ENCODE measurements at regions not wholly inside any gene's neighbourhood (a gene's known extent, or its start where the extent isn't known, plus 50 kb on each side); places are given as distances from the start of the nearest gene placed in this dataset.

DNA sequence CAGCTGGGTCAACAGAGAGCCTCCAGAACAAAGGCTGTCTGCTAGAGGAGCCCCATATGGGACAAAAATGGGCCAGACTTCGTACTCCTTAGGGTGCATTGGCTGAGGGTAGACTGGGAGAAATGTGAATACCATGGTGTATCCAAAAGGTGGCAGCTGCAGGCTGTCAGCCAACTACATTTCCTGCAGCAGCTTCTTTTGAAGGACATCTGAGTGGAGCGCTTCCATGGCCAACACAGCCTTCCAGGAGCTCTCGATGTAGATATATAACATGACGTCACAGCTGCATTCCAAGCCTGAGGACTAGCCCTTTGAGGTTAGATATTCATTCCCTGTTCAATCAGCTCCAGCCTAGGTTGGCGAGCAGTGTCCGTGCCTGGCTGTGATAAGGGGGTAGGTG, 107.7 kb downstream of the MAB21L3 start:
- DNase-seq (ENCODE audit: low spot score in 2 of 2) (no peak), ATAC-seq (ENCODE audit: low read depth) (no peak)
- Mint-ChIP-seq H3K4me3 (no peak overlapping the region), H3K4me1 (no peaks in the 10 kb centered on the region), H3K27ac (no peak overlapping the region), H3K9me3 (no peaks in the 10 kb centered on the region), H3K36me3 (no peaks in the 10 kb centered on the region), H3K27me3 (peaks cover 2% of the 10 kb centered on the region)

DNA sequence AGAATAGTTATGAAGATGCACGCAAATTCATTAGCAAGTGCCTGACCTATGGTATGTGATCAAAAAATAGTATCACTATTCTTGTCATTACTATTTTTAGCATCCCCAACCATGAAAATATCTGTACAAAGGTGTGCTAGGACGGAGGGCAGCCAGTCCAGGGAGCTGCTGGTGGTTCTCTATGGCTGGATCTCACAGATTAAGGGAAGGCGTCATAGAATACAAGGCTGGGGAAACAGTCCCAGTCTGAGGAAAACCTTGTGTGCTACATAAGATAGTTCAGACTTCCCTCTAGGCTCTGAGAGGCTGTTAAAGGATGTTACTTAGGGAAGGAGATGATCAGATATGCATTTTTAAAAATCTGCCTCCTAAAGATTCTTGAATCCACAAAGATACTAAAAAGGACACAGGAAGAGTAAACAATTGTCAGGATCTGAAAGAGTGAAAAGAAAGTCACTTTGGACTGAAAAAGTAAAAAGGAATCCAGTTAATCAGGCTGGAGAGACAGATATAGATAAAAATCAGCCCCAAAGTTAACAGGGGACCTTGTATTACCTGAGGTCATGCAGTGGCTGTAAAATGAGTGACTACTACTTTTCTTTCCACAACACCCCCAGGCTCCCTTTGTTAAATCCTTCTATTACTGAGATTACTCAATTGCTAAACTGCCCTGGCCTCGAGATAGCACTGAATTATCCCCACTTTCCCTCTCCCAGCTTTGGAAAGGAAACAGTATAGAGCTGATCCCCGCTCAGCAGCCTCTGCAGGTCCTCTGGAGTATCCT, 108.6 kb downstream of the MAB21L3 start:
- Mint-ChIP-seq H3K36me3 (no peaks in the 10 kb centered on the region), H3K27ac (no peak overlapping the region), H3K4me1 (no peaks in the 10 kb centered on the region), H3K27me3 (peaks cover 3% of the 10 kb centered on the region), H3K4me3 (no peak overlapping the region), H3K9me3 (no peaks in the 10 kb centered on the region)
- ATAC-seq (ENCODE audit: low read depth) (no peak), DNase-seq (ENCODE audit: low spot score in 2 of 2) (no peak)

DNA sequence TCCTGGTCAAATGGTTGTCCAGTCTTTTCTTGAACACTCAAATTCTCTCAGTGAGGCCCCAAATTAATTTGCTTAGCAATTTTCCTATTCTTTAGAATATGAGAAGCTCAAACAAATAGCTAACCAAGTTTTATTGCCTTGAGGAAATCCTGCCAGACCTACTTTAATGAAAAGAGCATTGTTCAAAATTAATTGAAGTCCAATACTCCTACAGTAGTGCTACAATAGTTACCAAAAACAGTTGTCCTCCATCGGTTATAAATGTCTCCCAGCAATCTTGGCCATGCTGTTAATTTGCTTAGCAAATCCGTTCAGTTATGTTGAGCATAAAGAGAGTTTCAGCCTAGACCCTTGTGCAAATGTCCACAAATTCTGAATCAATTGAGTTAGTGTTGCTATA, 112.9 kb downstream of the MAB21L3 start:
- no peak overlapping the region for H3K4me3 Mint-ChIP-seq
- H3K9me3 Mint-ChIP-seq = no peaks in the 10 kb centered on the region
- no peaks in the 10 kb centered on the region for H3K36me3 Mint-ChIP-seq
- no peak for DNase-seq (ENCODE audit: low spot score in 2 of 2)
- H3K27ac Mint-ChIP-seq = no peak overlapping the region
- no peak for ATAC-seq (ENCODE audit: low read depth)
- peaks cover 2% of the 10 kb centered on the region for H3K4me1 Mint-ChIP-seq
- H3K27me3 Mint-ChIP-seq = peaks cover 6% of the 10 kb centered on the region

DNA sequence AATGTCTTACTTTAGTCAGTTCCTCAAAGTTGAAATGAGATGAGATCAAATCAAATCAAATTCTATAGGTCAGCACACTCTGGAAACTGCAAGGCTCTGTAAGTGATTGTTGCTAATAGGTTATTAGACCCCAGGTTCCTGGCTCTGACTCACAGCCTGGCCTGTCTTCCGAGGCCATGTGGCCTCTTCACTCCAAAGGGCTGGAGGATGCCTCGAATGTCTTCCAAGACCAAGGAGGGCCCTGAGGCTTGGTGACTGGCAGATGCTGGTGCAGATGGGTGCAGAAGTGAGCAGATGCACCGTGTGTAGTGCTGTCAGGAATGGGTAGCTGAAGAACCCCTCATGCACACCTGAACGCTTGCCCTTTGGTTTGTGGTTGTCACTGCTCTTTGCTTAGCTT, 113.4 kb downstream of the MAB21L3 start:
- Mint-ChIP-seq H3K27ac (no peak overlapping the region), H3K4me1 (peaks cover 2% of the 10 kb centered on the region), H3K4me3 (no peak overlapping the region), H3K9me3 (no peaks in the 10 kb centered on the region), H3K36me3 (no peaks in the 10 kb centered on the region), H3K27me3 (peaks cover 6% of the 10 kb centered on the region)
- no peak for ATAC-seq (ENCODE audit: low read depth)
- no peak for DNase-seq (ENCODE audit: low spot score in 2 of 2)

DNA sequence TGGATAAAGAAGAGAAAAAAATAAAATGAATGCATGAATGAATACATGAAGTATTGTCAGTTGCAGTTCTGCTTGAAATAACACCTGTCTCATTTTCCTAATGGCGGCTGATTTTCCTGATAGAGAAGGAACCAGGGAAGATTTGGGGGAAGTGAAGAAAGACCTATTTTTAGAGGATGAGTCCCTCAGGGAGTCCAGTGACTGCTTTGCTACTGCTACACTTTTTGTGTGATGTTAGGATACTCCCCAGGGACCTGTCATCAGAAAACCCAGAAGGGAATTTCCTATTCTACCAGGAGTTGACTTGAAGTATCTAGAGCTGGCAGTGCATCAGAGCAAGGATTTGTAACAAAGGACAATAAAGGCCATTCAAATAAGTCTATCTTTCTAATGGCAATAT, 114.8 kb downstream of the MAB21L3 start:
- no peaks in the 10 kb centered on the region for H3K9me3 Mint-ChIP-seq
- ATAC-seq (ENCODE audit: low read depth) (peak; percentile 52), DNase-seq (ENCODE audit: low spot score in 2 of 2) (no peak)
- H3K27ac Mint-ChIP-seq = no peak overlapping the region
- H3K36me3 Mint-ChIP-seq = no peaks in the 10 kb centered on the region
- peaks cover 2% of the 10 kb centered on the region for H3K4me1 Mint-ChIP-seq
- no peak overlapping the region for H3K4me3 Mint-ChIP-seq
- peaks cover 6% of the 10 kb centered on the region for H3K27me3 Mint-ChIP-seq

DNA sequence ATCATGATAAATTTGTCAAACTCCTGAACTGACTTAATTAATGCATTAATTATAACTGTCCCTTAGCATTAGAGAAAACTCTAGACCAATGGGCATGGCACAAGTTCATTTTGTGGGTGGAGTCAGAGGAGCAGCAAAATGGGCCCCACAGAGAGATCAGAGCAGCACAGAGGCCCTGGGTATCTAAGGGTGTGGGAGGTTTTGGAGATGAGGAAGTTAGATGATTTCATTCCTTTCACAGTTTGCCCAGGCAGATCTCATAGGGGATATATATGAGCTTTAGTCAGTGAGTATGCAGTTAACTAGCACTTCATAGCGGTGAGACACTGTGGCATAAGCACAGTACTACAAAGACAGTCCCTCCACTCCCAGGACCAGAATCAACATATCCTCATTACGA, 117.3 kb downstream of the MAB21L3 start:
- ATAC-seq (ENCODE audit: low read depth) = no peak

DNA sequence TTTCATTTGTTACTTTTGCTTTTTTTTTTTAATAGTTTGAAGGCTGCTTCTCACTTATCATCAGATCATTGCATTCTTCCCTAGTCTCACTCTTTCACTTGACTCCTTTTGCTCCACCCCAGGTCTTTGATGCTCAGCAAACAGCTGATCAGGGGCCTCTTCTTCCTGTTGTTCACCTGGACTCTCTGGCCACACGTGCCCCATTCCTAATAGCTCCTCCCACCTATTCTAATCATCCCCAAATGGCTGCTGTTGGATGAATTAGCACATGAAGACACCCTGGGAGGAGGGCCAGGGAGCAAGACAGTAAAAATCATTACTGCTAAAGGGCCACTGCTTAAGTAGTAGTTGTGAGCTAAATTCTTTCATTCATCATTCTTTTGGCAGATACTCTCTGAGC, 119.5 kb downstream of the MAB21L3 start:
- DNase-seq (ENCODE audit: low spot score in 2 of 2) (no peak), ATAC-seq (ENCODE audit: low read depth) (no peak)
- no peak overlapping the region for H3K27ac Mint-ChIP-seq
- peaks cover 10% of the 10 kb centered on the region for H3K4me1 Mint-ChIP-seq
- H3K27me3 Mint-ChIP-seq = peaks cover 5% of the 10 kb centered on the region
- H3K36me3 Mint-ChIP-seq = no peaks in the 10 kb centered on the region
- H3K4me3 Mint-ChIP-seq = no peak overlapping the region
- no peaks in the 10 kb centered on the region for H3K9me3 Mint-ChIP-seq

More for the DNA sequence above, 117.3 kb downstream of the MAB21L3 start:
- Mint-ChIP-seq H3K4me1 (peaks cover 10% of the 10 kb centered on the region), H3K36me3 (no peaks in the 10 kb centered on the region), H3K9me3 (no peaks in the 10 kb centered on the region), H3K4me3 (no peak overlapping the region), H3K27ac (no peak overlapping the region), H3K27me3 (peaks cover 6% of the 10 kb centered on the region)
- no peak for DNase-seq (ENCODE audit: low spot score in 2 of 2)

DNA sequence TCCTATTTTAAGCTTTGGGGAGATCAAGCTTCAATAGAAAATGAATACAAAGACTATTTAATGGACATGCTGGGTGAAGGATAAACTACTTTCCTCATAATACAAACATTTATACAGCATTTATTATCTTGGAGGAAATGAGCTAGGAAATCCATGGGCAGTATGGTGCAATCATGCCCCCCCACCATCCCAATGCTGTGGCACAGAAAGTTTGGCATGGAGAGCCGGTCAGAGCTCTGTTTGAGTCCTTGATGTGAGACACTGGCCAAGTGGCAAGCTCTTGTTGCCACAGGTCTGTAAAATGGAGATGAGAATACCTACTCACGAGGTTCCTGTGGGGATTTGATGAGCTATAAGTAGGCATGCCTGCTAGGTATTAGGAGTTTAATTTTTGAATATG, 120.6 kb downstream of the MAB21L3 start:
- Mint-ChIP-seq H3K27me3 (peaks cover 5% of the 10 kb centered on the region), H3K4me1 (peaks cover 8% of the 10 kb centered on the region), H3K36me3 (no peaks in the 10 kb centered on the region), H3K27ac (no peak overlapping the region), H3K4me3 (no peak overlapping the region), H3K9me3 (no peaks in the 10 kb centered on the region)
- no peak for DNase-seq (ENCODE audit: low spot score in 2 of 2)
- ATAC-seq (ENCODE audit: low read depth) = no peak

DNA sequence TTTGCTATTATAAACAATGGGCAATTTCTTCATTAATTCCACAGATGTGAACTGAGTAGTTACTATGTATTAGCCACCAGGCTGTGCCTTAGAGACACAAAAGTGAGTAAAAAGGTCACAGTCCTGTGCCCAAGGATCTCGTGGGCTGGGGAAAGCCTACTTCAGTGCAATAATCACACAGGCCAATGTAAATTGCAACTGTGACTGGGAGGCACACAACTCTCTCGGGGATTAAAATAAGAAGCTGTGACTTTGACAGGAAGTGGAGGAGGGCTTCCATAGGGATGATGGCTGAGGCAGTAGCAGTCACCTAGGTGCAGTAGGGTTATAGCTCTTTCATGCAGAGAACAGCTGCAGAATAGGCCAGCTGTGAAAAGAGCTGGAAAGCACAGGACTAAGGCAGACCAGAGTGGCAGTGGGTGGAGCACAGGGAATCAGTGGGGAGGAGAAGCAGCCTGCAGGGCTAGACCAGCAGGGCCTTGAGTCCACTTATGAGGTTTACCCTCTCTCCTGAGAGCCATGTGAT, 121.9 kb downstream of the MAB21L3 start:
- no peaks in the 10 kb centered on the region for H3K9me3 Mint-ChIP-seq
- H3K4me1 Mint-ChIP-seq = peaks cover 8% of the 10 kb centered on the region
- peaks cover 4% of the 10 kb centered on the region for H3K27me3 Mint-ChIP-seq
- no peaks in the 10 kb centered on the region for H3K36me3 Mint-ChIP-seq
- H3K4me3 Mint-ChIP-seq = no peak overlapping the region
- ATAC-seq (ENCODE audit: low read depth) (peak; percentile 75), DNase-seq (ENCODE audit: low spot score in 2 of 2) (no peak)
- H3K27ac Mint-ChIP-seq = peak overlapping the region; percentile 64

DNA sequence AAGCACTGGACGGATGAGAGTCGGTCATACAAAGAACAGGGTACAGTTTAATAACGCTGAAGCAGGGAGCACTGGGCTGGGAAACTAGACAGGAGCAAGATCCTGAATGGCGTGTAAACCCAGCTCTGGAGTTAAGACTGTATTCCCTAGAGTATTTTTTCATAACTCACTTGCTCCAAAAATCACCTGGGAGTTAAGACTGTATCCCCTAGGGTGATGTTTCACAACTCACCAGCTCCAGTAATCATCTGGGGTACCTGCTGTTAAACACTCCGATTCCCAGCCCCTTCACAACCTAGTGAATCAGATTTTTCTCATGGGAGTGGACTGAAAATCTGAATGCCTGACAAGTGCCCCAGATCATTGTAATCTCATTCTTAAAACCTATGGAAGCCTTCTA, 123.2 kb downstream of the MAB21L3 start:
- H3K27ac Mint-ChIP-seq = no peak overlapping the region
- H3K9me3 Mint-ChIP-seq = no peaks in the 10 kb centered on the region
- H3K4me1 Mint-ChIP-seq = peaks cover 8% of the 10 kb centered on the region
- ATAC-seq (ENCODE audit: low read depth) = no peak
- H3K27me3 Mint-ChIP-seq = peaks cover 3% of the 10 kb centered on the region
- no peak for DNase-seq (ENCODE audit: low spot score in 2 of 2)
- no peak overlapping the region for H3K4me3 Mint-ChIP-seq
- H3K36me3 Mint-ChIP-seq = no peaks in the 10 kb centered on the region

DNA sequence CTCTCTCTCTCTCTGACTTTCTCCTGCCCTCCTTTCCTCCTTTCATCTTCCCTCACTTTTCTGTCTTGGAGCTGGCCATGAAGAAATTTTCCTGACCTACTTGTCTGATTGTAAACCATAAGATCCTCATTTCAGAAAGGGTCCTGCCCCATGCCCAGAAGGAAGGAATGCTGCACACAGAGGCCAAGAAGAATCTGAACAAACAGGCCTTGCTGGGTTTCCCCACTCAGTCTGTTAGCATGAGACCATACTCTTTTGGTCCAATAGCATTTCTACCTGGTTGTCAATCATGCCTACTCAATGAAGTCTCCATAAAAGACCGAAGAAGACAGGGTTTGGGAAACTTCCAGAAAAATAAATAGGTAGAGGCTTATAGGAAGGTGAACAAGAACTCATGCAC, 128.7 kb downstream of the MAB21L3 start:
- Mint-ChIP-seq H3K4me1 (no peaks in the 10 kb centered on the region), H3K27me3 (peaks cover 7% of the 10 kb centered on the region), H3K27ac (no peak overlapping the region)

DNA sequence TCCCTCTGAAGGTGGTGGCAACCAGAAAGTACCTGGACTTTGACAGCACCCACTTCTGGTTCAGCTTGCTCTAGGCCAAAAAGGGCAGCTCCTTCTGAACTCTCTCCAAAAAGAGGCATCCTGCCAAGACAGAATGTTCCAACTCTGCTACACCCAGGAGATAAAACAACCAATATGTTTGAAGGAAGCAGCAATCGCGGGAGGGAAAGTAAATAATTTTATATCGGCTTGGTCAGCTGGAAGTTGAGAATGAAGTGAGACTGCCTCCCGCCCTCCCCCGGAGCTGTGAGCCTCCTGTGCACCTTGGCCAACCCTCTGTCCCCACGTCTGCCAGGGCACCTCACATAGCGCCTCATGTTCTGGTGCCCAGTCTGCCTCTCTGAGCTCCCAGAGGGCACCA, 130.3 kb upstream of the ATP1A1 start:
- Mint-ChIP-seq H3K4me3 (no peak overlapping the region), H3K27me3 (peaks cover 9% of the 10 kb centered on the region), H3K27ac (no peak overlapping the region), H3K36me3 (no peaks in the 10 kb centered on the region), H3K4me1 (no peaks in the 10 kb centered on the region), H3K9me3 (no peaks in the 10 kb centered on the region)
- ATAC-seq (ENCODE audit: low read depth) (no peak), DNase-seq (ENCODE audit: low spot score in 2 of 2) (no peak)

More for the DNA sequence above, 128.7 kb downstream of the MAB21L3 start:
- ATAC-seq (ENCODE audit: low read depth) (no peak), DNase-seq (ENCODE audit: low spot score in 2 of 2) (no peak)
- Mint-ChIP-seq H3K9me3 (no peaks in the 10 kb centered on the region), H3K36me3 (no peaks in the 10 kb centered on the region), H3K4me3 (no peak overlapping the region)

DNA sequence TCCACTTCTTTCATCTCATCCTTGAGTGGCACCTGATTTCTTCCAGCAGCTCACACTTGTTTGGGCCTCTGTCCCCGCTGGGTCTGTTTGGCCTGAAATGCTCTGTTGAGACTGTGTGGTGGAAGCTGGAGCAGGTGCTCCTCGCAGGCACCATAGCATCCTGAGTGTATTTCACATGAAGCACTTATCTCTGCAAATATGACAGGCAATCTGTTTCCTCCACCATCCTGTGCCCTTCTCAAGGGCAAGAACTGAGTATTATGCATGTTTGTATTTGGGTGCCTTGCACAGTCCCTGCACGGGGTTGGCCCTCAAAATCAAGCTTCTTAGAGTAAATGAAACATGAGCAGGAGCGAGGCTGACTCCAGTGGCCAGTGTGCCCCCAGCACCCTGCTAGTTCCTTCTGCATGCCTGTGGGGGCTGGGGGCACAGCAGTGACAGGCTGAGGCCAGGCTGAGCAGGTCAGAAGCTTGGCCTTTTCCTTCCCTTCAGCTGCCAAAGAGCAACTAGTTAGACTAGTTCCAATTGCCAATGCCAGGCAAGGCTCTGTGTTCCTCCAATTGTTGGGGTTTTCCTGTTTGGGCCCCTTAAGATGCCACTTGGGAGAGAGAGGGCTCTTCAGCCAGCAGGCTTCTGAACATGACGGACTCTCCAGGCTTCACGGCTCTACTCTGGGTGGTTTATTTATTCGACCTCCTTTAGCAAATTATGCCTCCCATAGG, 129.6 kb upstream of the ATP1A1 start:
- Mint-ChIP-seq H3K27ac (no peak overlapping the region), H3K36me3 (no peaks in the 10 kb centered on the region)
- ATAC-seq (ENCODE audit: low read depth) = no peak

DNA sequence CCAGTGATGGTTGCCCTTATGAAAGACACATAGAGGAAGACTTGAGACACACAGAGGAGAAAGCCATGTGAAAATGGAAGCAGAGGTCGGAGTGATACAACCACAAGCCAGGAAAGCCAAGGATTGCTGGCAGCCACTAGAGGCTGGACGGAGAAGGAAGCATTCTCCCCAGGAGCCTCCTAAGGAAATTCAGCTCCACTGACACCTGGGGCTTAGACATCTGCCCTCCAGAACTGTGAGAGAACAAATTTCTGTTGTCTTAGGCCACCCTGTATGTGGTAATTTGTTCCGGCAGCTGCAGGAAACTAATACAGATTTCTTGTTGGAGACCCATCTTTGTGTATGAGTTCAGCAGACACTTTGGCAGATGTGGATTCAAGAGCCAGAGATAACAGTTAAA, 126.9 kb upstream of the ATP1A1 start:
- Mint-ChIP-seq H3K27me3 (peaks cover 6% of the 10 kb centered on the region), H3K4me1 (no peaks in the 10 kb centered on the region), H3K36me3 (no peaks in the 10 kb centered on the region), H3K4me3 (no peak overlapping the region), H3K27ac (no peak overlapping the region), H3K9me3 (no peaks in the 10 kb centered on the region)
- DNase-seq (ENCODE audit: low spot score in 2 of 2) = no peak
- ATAC-seq (ENCODE audit: low read depth) = no peak

More for the DNA sequence above, 129.6 kb upstream of the ATP1A1 start:
- Mint-ChIP-seq H3K4me3 (no peak overlapping the region), H3K27me3 (peaks cover 9% of the 10 kb centered on the region), H3K9me3 (no peaks in the 10 kb centered on the region), H3K4me1 (no peaks in the 10 kb centered on the region)
- DNase-seq (ENCODE audit: low spot score in 2 of 2) = no peak

Data from memory B cell (primary cell).